Endothelial cell of umbilical vein (primary cell): ENCODE measurements at regions not wholly inside any gene's neighbourhood (a gene's known extent, or its start where the extent isn't known, plus 50 kb on each side); places are given as distances from the start of the nearest gene placed in this dataset.

Source experiments
- BruUV-seq: library from RNA; stranded (reverse); fragments of 400-500 nt; replicated peaks from 2 replicates; lab custom pipeline; 2021; lab: Mats Ljungman, UMichigan
- CTCF ChIA-PET: fragments of 300-600, 350-600 bp; sonication (Branson Sonifier 250); formaldehyde crosslinking; loops from one replicate; lab custom pipeline; 2021; ENCODE audit warnings: antibody characterized with exemption, inconsistent platforms; lab: Charles Lee
- POLR2A ChIA-PET: fragments of 300-600, 350-600 bp; sonication (Branson Sonifier 250); formaldehyde crosslinking; loops from one replicate; lab custom pipeline; 2021; ENCODE audit warnings: antibody characterized with exemption, inconsistent platforms; lab: Charles Lee
- DNase-seq: peaks from one replicate; pipeline ENCODE4 v3.0.0-alpha.2; 2011; ENCODE audit warnings: low read depth, low spot score
- FAIRE-seq: peaks from 2 replicates; lab custom pipeline; 2011; peaks lifted over from hg19 to GRCh38; lab: Jason Lieb, UNC
- H2AFZ ChIP-seq: 2 replicates; pipeline ENCODE4 v1.6.0; 2012; ENCODE audit warnings: low read depth, low read length, control low read depth, inconsistent platforms
- H3K27ac ChIP-seq: 2 replicates; pipeline ENCODE4 v1.5.1; 2011; ENCODE audit warnings: low read depth, mild to moderate bottlenecking, control low read depth, low read length, moderate library complexity; ENCODE audit not compliant: insufficient read depth
- H3K27me3 ChIP-seq, 2 experiments: 2 replicates each; pipeline versions ENCODE4 v1.6.0 to v1.6.1; 2011; ENCODE audit warnings: low read length in 2 of 2, mixed read lengths in 1 of 2; ENCODE audit not compliant: control insufficient read depth in 2 of 2, insufficient read depth in 2 of 2
- H3K36me3 ChIP-seq, 2 experiments: 2 replicates in 1 of 2; 3 replicates in 1 of 2; pipeline ENCODE4 v1.5.1; 2011; ENCODE audit warnings: low read length in 2 of 2, mild to moderate bottlenecking in 1 of 2, moderate library complexity in 1 of 2; ENCODE audit not compliant: control insufficient read depth in 2 of 2, insufficient read depth in 2 of 2; ENCODE audit errors: extremely low read depth in 1 of 2
- H3K4me1 ChIP-seq: 3 replicates; pipeline ENCODE4 v1.5.1; 2011; ENCODE audit warnings: mild to moderate bottlenecking, low read length; ENCODE audit not compliant: control insufficient read depth, insufficient read depth; ENCODE audit errors: extremely low read depth
- H3K4me2 ChIP-seq: 2 replicates; pipeline ENCODE4 v1.6.1; 2011; ENCODE audit warnings: low read length, control low read depth, mixed read lengths; ENCODE audit not compliant: insufficient read depth
- H3K4me3 ChIP-seq, 3 experiments: fragments of 200-600 bp in 1 of 3; sonication (generic), shearing (Covaris generic) in 1 of 3; replicated peaks in 1 of 3; 2 replicates each; pipeline ENCODE4 v1.5.1; 2011 to 2016; ENCODE audit warnings: control low read depth in 3 of 3, low read length in 3 of 3, mild to moderate bottlenecking in 2 of 3, inconsistent platforms in 1 of 3, low read depth in 1 of 3, moderate library complexity in 1 of 3; ENCODE audit not compliant: insufficient read depth in 1 of 3
- H3K79me2 ChIP-seq: 2 replicates; pipeline ENCODE4 v1.6.0; 2012; ENCODE audit warnings: low read length, inconsistent platforms; ENCODE audit not compliant: control insufficient read depth, insufficient read depth
- H3K9ac ChIP-seq: replicated peaks from 2 replicates; pipeline ENCODE3; 2011; ENCODE audit warnings: low read length, control low read depth; ENCODE audit not compliant: insufficient read depth; ENCODE audit errors: extremely low read depth
- H3K9me1 ChIP-seq: replicated peaks from 3 replicates; pipeline ENCODE4 v1.6.0; 2011; ENCODE audit warnings: mild to moderate bottlenecking, low read length; ENCODE audit not compliant: control insufficient read depth, insufficient read depth; ENCODE audit errors: extremely low read depth
- H3K9me3 ChIP-seq: replicated peaks from 2 replicates; pipeline ENCODE4 v1.5.1; 2012; ENCODE audit warnings: low read length, inconsistent platforms; ENCODE audit not compliant: control insufficient read depth, insufficient read depth
- H4K20me1 ChIP-seq: replicated peaks from 2 replicates; pipeline ENCODE3; 2011; ENCODE audit warnings: mild to moderate bottlenecking, low read length; ENCODE audit not compliant: control insufficient read depth, insufficient read depth; ENCODE audit errors: extremely low read depth
- EZH2 ChIP-seq: IDR thresholded peaks from 2 replicates; pipeline ENCODE4 v1.6.1; 2012; ENCODE audit warnings: borderline replicate concordance, low read depth, mild to moderate bottlenecking, moderate library complexity, low read length, inconsistent platforms; ENCODE audit not compliant: severe bottlenecking
- FOS ChIP-seq: IDR thresholded peaks from 2 replicates; pipeline ENCODE4 v1.6.1; 2011; ENCODE audit warnings: mild to moderate bottlenecking, low read length, moderate library complexity, borderline replicate concordance; ENCODE audit not compliant: insufficient read depth
- GATA2 ChIP-seq: IDR thresholded peaks from 2 replicates; pipeline ENCODE4 v1.7.0; 2011; ENCODE audit warnings: low read depth, mild to moderate bottlenecking, moderate library complexity, mixed read lengths, low read length; ENCODE audit not compliant: insufficient read length, insufficient read depth
- JUN ChIP-seq: IDR thresholded peaks from 2 replicates; pipeline ENCODE4 v1.6.1; 2011; ENCODE audit warnings: borderline replicate concordance, low read depth; ENCODE audit not compliant: insufficient read length, insufficient read depth
- MYC ChIP-seq: IDR thresholded peaks from one replicate; pipeline ENCODE4 v1.6.1; 2011; ENCODE audit warnings: mild to moderate bottlenecking, low read depth, low read length
- POLR2A ChIP-seq: IDR thresholded peaks from 2 replicates; pipeline ENCODE4 v1.6.1; 2012; ENCODE audit warnings: low read depth, mild to moderate bottlenecking, control low read depth, low read length
- POLR2AphosphoS5 ChIP-seq: IDR thresholded peaks from 2 replicates; pipeline ENCODE4 v1.6.1; 2012; ENCODE audit warnings: low read depth, mild to moderate bottlenecking, control low read depth, low read length, moderate library complexity; ENCODE audit not compliant: insufficient read depth
- dilution Hi-C: fragments of 300-500 bp; cut with MboI; formaldehyde crosslinking; loops from one replicate; pipeline ENCODE4 v1.15.0; 2019; ENCODE audit warnings: low sequenced_read_pairs; ENCODE audit not compliant: extremely low pct_ligation_motif_present
- intact Hi-C: fragments of 100-400 bp; cut with micrococcal nuclease; formaldehyde crosslinking; loops from one replicate; pipeline ENCODE4 v1.10.0; 2022
- TF ChIP-seq, protein P1 (sequence below), 2 donors: IDR thresholded peaks; 1 replicate in 1 of 2; 2 replicates in 1 of 2; pipeline ENCODE4 v1.5.1; 2011; ENCODE audit warnings: low read length in 2 of 2, mild to moderate bottlenecking in 2 of 2, moderate library complexity in 2 of 2, control low read depth in 1 of 2, inconsistent platforms in 1 of 2, low read depth in 1 of 2; ENCODE audit not compliant: insufficient read depth in 1 of 2; ENCODE audit errors: extremely low read depth in 1 of 2
- TF ChIP-seq, protein P2 (sequence below): IDR thresholded peaks from 2 replicates; pipeline ENCODE4 v1.6.1; 2011; ENCODE audit not compliant: insufficient read depth, insufficient read length

DNA sequence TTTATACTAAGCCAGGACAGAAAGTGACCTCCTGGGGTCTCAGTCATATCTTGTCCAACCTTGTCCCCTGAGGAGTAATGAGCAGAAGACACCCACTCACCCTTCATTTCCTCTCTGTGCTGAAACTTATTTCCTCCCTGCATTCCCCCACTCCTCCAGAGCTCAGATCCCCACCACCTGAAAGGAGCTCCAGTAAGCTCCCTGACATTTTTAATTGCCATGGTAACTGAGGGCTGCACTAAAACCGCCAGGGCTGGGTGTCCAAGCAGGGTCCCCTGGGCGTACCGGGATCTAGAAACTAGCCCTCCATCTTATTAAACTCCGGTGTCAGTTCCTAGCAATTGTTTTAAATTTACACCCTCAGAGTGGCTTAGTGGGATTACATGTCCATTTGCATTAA lies 393.3 kb upstream of the HNRNPA3 start:
- no peak overlapping the region for H3K9ac ChIP-seq
- no peaks in the 10 kb centered on the region for H4K20me1 ChIP-seq
- H3K36me3 ChIP-seq, result no peaks in the 10 kb centered on the region
- no peaks in the 10 kb centered on the region for H3K9me3 ChIP-seq
- no peak overlapping the region for H3K27ac ChIP-seq
- no peak for DNase-seq
- H2AFZ ChIP-seq, result no peak overlapping the region
- BruUV-seq, result no TSS peak
- dilution Hi-C loops, result no loop called here
- TF ChIP-seq POLR2AphosphoS5 (no peak), EZH2 (no peak), MYC (no peak), POLR2A (no peak), JUN (no peak), FOS (no peak), GATA2 (no peak)
- TF ChIP-seq, protein P1, sequence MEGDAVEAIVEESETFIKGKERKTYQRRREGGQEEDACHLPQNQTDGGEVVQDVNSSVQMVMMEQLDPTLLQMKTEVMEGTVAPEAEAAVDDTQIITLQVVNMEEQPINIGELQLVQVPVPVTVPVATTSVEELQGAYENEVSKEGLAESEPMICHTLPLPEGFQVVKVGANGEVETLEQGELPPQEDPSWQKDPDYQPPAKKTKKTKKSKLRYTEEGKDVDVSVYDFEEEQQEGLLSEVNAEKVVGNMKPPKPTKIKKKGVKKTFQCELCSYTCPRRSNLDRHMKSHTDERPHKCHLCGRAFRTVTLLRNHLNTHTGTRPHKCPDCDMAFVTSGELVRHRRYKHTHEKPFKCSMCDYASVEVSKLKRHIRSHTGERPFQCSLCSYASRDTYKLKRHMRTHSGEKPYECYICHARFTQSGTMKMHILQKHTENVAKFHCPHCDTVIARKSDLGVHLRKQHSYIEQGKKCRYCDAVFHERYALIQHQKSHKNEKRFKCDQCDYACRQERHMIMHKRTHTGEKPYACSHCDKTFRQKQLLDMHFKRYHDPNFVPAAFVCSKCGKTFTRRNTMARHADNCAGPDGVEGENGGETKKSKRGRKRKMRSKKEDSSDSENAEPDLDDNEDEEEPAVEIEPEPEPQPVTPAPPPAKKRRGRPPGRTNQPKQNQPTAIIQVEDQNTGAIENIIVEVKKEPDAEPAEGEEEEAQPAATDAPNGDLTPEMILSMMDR (IDR thresholded peaks at IDR 0.05; ENCODE audit: extremely low read depth in 1 of 2, insufficient read depth in 1 of 2, low read depth in 1 of 2, low read length in 2 of 2), result no peak
- TF ChIP-seq, protein P2, sequence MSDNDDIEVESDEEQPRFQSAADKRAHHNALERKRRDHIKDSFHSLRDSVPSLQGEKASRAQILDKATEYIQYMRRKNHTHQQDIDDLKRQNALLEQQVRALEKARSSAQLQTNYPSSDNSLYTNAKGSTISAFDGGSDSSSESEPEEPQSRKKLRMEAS, result no peak
- no peaks in the 10 kb centered on the region for H3K4me1 ChIP-seq
- H3K9me1 ChIP-seq, result no peaks in the 10 kb centered on the region
- CTCF ChIA-PET, result interaction anchor here (1.2 to 5.8 kb wide), 5 partner anchors 14 to 693 kb away, joined by 5 to 25 read pairs (median 9); no protein-coding TSS in a partner anchor
- POLR2A ChIA-PET, result no interaction called here
- H3K4me3 ChIP-seq, result no peak overlapping the region
- peaks cover 13 to 15% of the 10 kb centered on the region in 2 experiments for H3K27me3 ChIP-seq
- intact Hi-C loops, result loop anchor here (10.0 kb wide), 2 partner anchors 265 to 365 kb away; no protein-coding TSS in a partner anchor
- no peak for FAIRE-seq
- no peak overlapping the region for H3K4me2 ChIP-seq
- no peaks in the 10 kb centered on the region for H3K79me2 ChIP-seq
